ENCODE measurements at regions not wholly inside any gene's neighbourhood (a gene's known extent, or its start where the extent isn't known, plus 50 kb on each side); places are given as distances from the start of the nearest gene placed in this dataset.
"Not testable (repeated sequence)": the region's sequence is repeated elsewhere in the genome, so short reads cannot be mapped to it uniquely, and the experiment has no call there.

GRCh38 chr3:148532326-148532725 lies 165.4 kb upstream of the AGTR1 start:
- DNase-seq (no peak), ATAC-seq (no peak)
- no peaks in the 10 kb centered on the region for H3K27me3 Mint-ChIP-seq (ENCODE audit: low read depth)

GRCh38 chr3:148532774-148533173 lies 164.9 kb upstream of the AGTR1 start:
- no peak for ATAC-seq
- H3K4me3 Mint-ChIP-seq: no peak overlapping the region
- no peak for DNase-seq
- no peaks in the 10 kb centered on the region for H3K27me3 Mint-ChIP-seq (ENCODE audit: low read depth)
- no peaks in the 10 kb centered on the region for H3K36me3 Mint-ChIP-seq (ENCODE audit: insufficient read depth)
- H3K4me1 Mint-ChIP-seq (ENCODE audit: low read depth): no peaks in the 10 kb centered on the region
- no peaks in the 10 kb centered on the region for H3K9me3 Mint-ChIP-seq

More at GRCh38 chr3:148532326-148532725, 165.4 kb upstream of the AGTR1 start:
- Mint-ChIP-seq H3K9me3 (peaks cover under 1% of the 10 kb centered on the region), H3K4me3 (no peak overlapping the region), H3K36me3 (ENCODE audit: insufficient read depth) (no peaks in the 10 kb centered on the region), H3K4me1 (ENCODE audit: low read depth) (no peaks in the 10 kb centered on the region)

- ATAC-seq (no peak), DNase-seq (no peak)
- Mint-ChIP-seq H3K4me3 (no peak overlapping the region), H3K36me3 (ENCODE audit: insufficient read depth) (no peaks in the 10 kb centered on the region), H3K27me3 (ENCODE audit: low read depth) (no peaks in the 10 kb centered on the region), H3K4me1 (ENCODE audit: low read depth) (no peaks in the 10 kb centered on the region), H3K9me3 (no peaks in the 10 kb centered on the region)
These were observed 163.4 kb upstream of the AGTR1 start for GRCh38 chr3:148534089-148534988.

- Mint-ChIP-seq H3K4me3 (no peak overlapping the region), H3K4me1 (ENCODE audit: low read depth) (no peaks in the 10 kb centered on the region), H3K36me3 (ENCODE audit: insufficient read depth) (no peaks in the 10 kb centered on the region), H3K9me3 (no peaks in the 10 kb centered on the region), H3K27me3 (ENCODE audit: low read depth) (no peaks in the 10 kb centered on the region)
- ATAC-seq: no peak
- no peak for DNase-seq
These were observed 162.7 kb upstream of the AGTR1 start for GRCh38 chr3:148535001-148535400.

GRCh38 chr3:148540266-148540665 lies 157.4 kb upstream of the AGTR1 start:
- DNase-seq: no peak
- Mint-ChIP-seq H3K4me3 (no peak overlapping the region), H3K9me3 (no peaks in the 10 kb centered on the region), H3K4me1 (ENCODE audit: low read depth) (no peaks in the 10 kb centered on the region), H3K36me3 (ENCODE audit: insufficient read depth) (no peaks in the 10 kb centered on the region), H3K27me3 (ENCODE audit: low read depth) (no peaks in the 10 kb centered on the region)
- no peak for ATAC-seq

- ATAC-seq (no peak), DNase-seq (no peak)
- no peak overlapping the region for H3K4me3 Mint-ChIP-seq
- no peaks in the 10 kb centered on the region for H3K36me3 Mint-ChIP-seq (ENCODE audit: insufficient read depth)
- H3K4me1 Mint-ChIP-seq (ENCODE audit: low read depth): no peaks in the 10 kb centered on the region
- no peaks in the 10 kb centered on the region for H3K27me3 Mint-ChIP-seq (ENCODE audit: low read depth)
- H3K9me3 Mint-ChIP-seq: no peaks in the 10 kb centered on the region
These were observed 156.9 kb upstream of the AGTR1 start for GRCh38 chr3:148540851-148541250.

GRCh38 chr3:148546959-148547358 lies 150.7 kb upstream of the AGTR1 start:
- no peaks in the 10 kb centered on the region for H3K27me3 Mint-ChIP-seq (ENCODE audit: low read depth)
- H3K4me3 Mint-ChIP-seq: no peak overlapping the region
- H3K4me1 Mint-ChIP-seq (ENCODE audit: low read depth): no peaks in the 10 kb centered on the region
- ATAC-seq: no peak
- H3K9me3 Mint-ChIP-seq: no peaks in the 10 kb centered on the region
- no peaks in the 10 kb centered on the region for H3K36me3 Mint-ChIP-seq (ENCODE audit: insufficient read depth)
- DNase-seq: no peak

GRCh38 chr3:148551767-148552260 lies 145.9 kb upstream of the AGTR1 start:
- H3K36me3 Mint-ChIP-seq (ENCODE audit: insufficient read depth): no peaks in the 10 kb centered on the region
- ATAC-seq: no peak

GRCh38 chr3:148554367-148554766 lies 143.3 kb upstream of the AGTR1 start:
- H3K36me3 Mint-ChIP-seq (ENCODE audit: insufficient read depth): no peaks in the 10 kb centered on the region
- H3K4me3 Mint-ChIP-seq: no peak overlapping the region

More at GRCh38 chr3:148551767-148552260, 145.9 kb upstream of the AGTR1 start:
- Mint-ChIP-seq H3K27me3 (ENCODE audit: low read depth) (no peaks in the 10 kb centered on the region), H3K4me3 (no peak overlapping the region), H3K4me1 (ENCODE audit: low read depth) (no peaks in the 10 kb centered on the region), H3K9me3 (no peaks in the 10 kb centered on the region)
- no peak for DNase-seq

GRCh38 chr3:148556664-148557063 lies 141.0 kb upstream of the AGTR1 start:
- ATAC-seq (no peak), DNase-seq (no peak)
- no peaks in the 10 kb centered on the region for H3K9me3 Mint-ChIP-seq
- no peaks in the 10 kb centered on the region for H3K27me3 Mint-ChIP-seq (ENCODE audit: low read depth)
- H3K4me1 Mint-ChIP-seq (ENCODE audit: low read depth): no peaks in the 10 kb centered on the region
- no peaks in the 10 kb centered on the region for H3K36me3 Mint-ChIP-seq (ENCODE audit: insufficient read depth)
- H3K4me3 Mint-ChIP-seq: no peak overlapping the region

More at GRCh38 chr3:148554367-148554766, 143.3 kb upstream of the AGTR1 start:
- Mint-ChIP-seq H3K4me1 (ENCODE audit: low read depth) (no peaks in the 10 kb centered on the region), H3K9me3 (no peaks in the 10 kb centered on the region), H3K27me3 (ENCODE audit: low read depth) (no peaks in the 10 kb centered on the region)
- DNase-seq (no peak), ATAC-seq (no peak)

- DNase-seq; H3K27me3 Mint-ChIP-seq (ENCODE audit: low read depth); ATAC-seq; H3K9me3 Mint-ChIP-seq; H3K4me1 Mint-ChIP-seq (ENCODE audit: low read depth); H3K4me3 Mint-ChIP-seq; H3K36me3 Mint-ChIP-seq (ENCODE audit: insufficient read depth): not testable (repeated sequence)
These were observed 120.1 kb upstream of the AGTR1 start for GRCh38 chr3:148577579-148577978.

GRCh38 chr3:148582126-148582525 lies 115.6 kb upstream of the AGTR1 start:
- Mint-ChIP-seq H3K27me3 (ENCODE audit: low read depth) (no peaks in the 10 kb centered on the region), H3K9me3 (no peaks in the 10 kb centered on the region), H3K4me3 (no peak overlapping the region), H3K36me3 (ENCODE audit: insufficient read depth) (no peaks in the 10 kb centered on the region), H3K4me1 (ENCODE audit: low read depth) (no peaks in the 10 kb centered on the region)
- ATAC-seq (no peak), DNase-seq (no peak)

GRCh38 chr3:148583793-148584192 lies 113.9 kb upstream of the AGTR1 start:
- Mint-ChIP-seq H3K9me3 (no peaks in the 10 kb centered on the region), H3K36me3 (ENCODE audit: insufficient read depth) (no peaks in the 10 kb centered on the region), H3K4me3 (no peak overlapping the region), H3K4me1 (ENCODE audit: low read depth) (no peaks in the 10 kb centered on the region), H3K27me3 (ENCODE audit: low read depth) (no peaks in the 10 kb centered on the region)
- no peak for DNase-seq
- ATAC-seq: no peak

GRCh38 chr3:148584438-148584837 lies 113.3 kb upstream of the AGTR1 start:
- Mint-ChIP-seq H3K4me1 (ENCODE audit: low read depth) (no peaks in the 10 kb centered on the region), H3K4me3 (no peak overlapping the region), H3K9me3 (no peaks in the 10 kb centered on the region), H3K27me3 (ENCODE audit: low read depth) (no peaks in the 10 kb centered on the region), H3K36me3 (ENCODE audit: insufficient read depth) (no peaks in the 10 kb centered on the region)
- DNase-seq (no peak), ATAC-seq (no peak)

- Mint-ChIP-seq H3K4me1 (ENCODE audit: low read depth) (no peaks in the 10 kb centered on the region), H3K4me3 (no peak overlapping the region), H3K36me3 (ENCODE audit: insufficient read depth) (no peaks in the 10 kb centered on the region), H3K27me3 (ENCODE audit: low read depth) (no peaks in the 10 kb centered on the region), H3K9me3 (no peaks in the 10 kb centered on the region)
- ATAC-seq (no peak), DNase-seq (no peak)
These were observed 111.9 kb upstream of the AGTR1 start for GRCh38 chr3:148585671-148586379.

All from activated T-cell treated with anti-CD3 and anti-CD28 coated beads, Interleukin-2, amount 50 U/mL, for 4 hours (primary cell).